ENCODE measurements at regions not wholly inside any gene's neighbourhood (a gene's known extent, or its start where the extent isn't known, plus 50 kb on each side); places are given as distances from the start of the nearest gene placed in this dataset.
A peak's percentile ranks its signal among the peaks of the same experiment; 100 is the strongest.

DNA sequence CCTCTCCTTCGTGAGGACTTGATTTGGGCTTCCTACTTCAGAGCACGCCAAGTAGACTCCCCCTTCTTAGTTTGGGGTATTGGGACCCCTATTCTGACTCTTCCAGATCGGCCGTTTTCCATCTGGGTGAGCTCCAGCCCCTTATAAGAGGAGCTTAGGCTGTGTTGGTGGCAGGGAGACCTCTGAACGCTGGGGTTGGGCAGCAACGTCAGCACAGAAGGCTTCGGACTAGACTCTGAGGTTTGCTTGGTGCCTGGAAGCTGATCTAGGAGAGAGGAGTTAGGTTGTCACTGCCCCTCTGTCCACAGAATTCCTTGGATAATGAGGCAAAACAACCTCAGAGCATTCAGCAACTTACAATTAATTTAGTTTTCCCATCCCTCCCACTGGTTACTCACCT is 99.2 kb upstream of the RTL1 start:
- TF ChIP-seq RCOR1 (IDR thresholded peaks at IDR 0.05; ENCODE audit: insufficient replicate concordance, low read length) (no peak), ELK1 (IDR thresholded peaks at IDR 0.05; ENCODE audit: borderline replicate concordance, low read depth, low read length) (no peak), RFX5 (IDR thresholded peaks at IDR 0.05; ENCODE audit: low read depth, low read length) (no peak), POLR2A (IDR thresholded peaks at IDR 0.05; ENCODE audit: low read depth, low read length) (no peak), MAZ (IDR thresholded peaks at IDR 0.05; ENCODE audit: borderline replicate concordance, low read depth, low read length) (no peak), CHD1 (IDR thresholded peaks at IDR 0.05; ENCODE audit: low read depth, low read length) (no peak), MAFK (IDR thresholded peaks at IDR 0.05; ENCODE audit: low read depth, low read length) (no peak), SMC3 (IDR thresholded peaks at IDR 0.05; ENCODE audit: low read depth, low read length) (no peak), RAD21 (IDR thresholded peaks at IDR 0.05; ENCODE audit: low read length) (no peak), CEBPB (IDR thresholded peaks at IDR 0.05; ENCODE audit: low read depth, low read length) (no peak), FOS (IDR thresholded peaks at IDR 0.05; ENCODE audit: low read depth, low read length) (no peak), MXI1 (IDR thresholded peaks at IDR 0.05; ENCODE audit: borderline replicate concordance, low read depth, low read length) (no peak), BHLHE40 (IDR thresholded peaks at IDR 0.05; ENCODE audit: low read depth, low read length) (no peak), NFE2L2 (IDR thresholded peaks at IDR 0.05; ENCODE audit: low read depth, low read length) (no peak)
- TF ChIP-seq, protein P1, sequence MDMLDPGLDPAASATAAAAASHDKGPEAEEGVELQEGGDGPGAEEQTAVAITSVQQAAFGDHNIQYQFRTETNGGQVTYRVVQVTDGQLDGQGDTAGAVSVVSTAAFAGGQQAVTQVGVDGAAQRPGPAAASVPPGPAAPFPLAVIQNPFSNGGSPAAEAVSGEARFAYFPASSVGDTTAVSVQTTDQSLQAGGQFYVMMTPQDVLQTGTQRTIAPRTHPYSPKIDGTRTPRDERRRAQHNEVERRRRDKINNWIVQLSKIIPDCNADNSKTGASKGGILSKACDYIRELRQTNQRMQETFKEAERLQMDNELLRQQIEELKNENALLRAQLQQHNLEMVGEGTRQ (IDR thresholded peaks at IDR 0.05; ENCODE audit: low read depth, low read length), result no peak
- TF ChIP-seq, protein P2, sequence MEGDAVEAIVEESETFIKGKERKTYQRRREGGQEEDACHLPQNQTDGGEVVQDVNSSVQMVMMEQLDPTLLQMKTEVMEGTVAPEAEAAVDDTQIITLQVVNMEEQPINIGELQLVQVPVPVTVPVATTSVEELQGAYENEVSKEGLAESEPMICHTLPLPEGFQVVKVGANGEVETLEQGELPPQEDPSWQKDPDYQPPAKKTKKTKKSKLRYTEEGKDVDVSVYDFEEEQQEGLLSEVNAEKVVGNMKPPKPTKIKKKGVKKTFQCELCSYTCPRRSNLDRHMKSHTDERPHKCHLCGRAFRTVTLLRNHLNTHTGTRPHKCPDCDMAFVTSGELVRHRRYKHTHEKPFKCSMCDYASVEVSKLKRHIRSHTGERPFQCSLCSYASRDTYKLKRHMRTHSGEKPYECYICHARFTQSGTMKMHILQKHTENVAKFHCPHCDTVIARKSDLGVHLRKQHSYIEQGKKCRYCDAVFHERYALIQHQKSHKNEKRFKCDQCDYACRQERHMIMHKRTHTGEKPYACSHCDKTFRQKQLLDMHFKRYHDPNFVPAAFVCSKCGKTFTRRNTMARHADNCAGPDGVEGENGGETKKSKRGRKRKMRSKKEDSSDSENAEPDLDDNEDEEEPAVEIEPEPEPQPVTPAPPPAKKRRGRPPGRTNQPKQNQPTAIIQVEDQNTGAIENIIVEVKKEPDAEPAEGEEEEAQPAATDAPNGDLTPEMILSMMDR (conservative IDR thresholded peaks at IDR 0.05; ENCODE audit: low read depth, low read length), result no peak
- no CpG with 5 or more reads among the region's 7 CpGs for WGBS, 2 experiments (ENCODE audit: extremely low coverage in 2 of 2, insufficient read length in 1 of 2)
- no peak overlapping the region for H2BK120ac ChIP-seq (ENCODE audit: low read depth, low read length)

More for the DNA sequence above, 99.2 kb upstream of the RTL1 start:
- Histone ChIP-seq H4K8ac (ENCODE audit: low read depth in 2 of 2, low read length in 2 of 2) (no peak overlapping the region), H3K4me2 (ENCODE audit: low read depth, low read length) (no peak overlapping the region), H2BK20ac (ENCODE audit: low read depth, low read length) (no peak overlapping the region), H3K4ac (ENCODE audit: low read depth, low read length) (0 out of 2 replicates have a peak overlapping the region, but pooled peaks have one; percentile 8), H2BK15ac (ENCODE audit: low read depth, low read length) (no peak overlapping the region), H3K14ac (replicated peaks; ENCODE audit: low read depth, low read length) (no peak overlapping the region), H3K4me3 (ENCODE audit: insufficient read depth, low read depth, low read length) (no peak overlapping the region), H3K4me1 (ENCODE audit: control insufficient read depth, insufficient read depth, low read length) (peaks cover 29% of the 10 kb centered on the region), H3K9me1 (ENCODE audit: insufficient read depth, low read length) (peaks cover 35% of the 10 kb centered on the region), H2AFZ (replicated peaks; ENCODE audit: low read length, poor library complexity) (no peak overlapping the region), H2AK5ac (ENCODE audit: low read depth, low read length) (no peak overlapping the region), H3K27ac (ENCODE audit: insufficient read depth, low read length) (no peak overlapping the region), H3K27me3 (ENCODE audit: control insufficient read depth, insufficient read depth, low read length) (no peaks in the 10 kb centered on the region), H4K91ac (ENCODE audit: insufficient read depth, low read depth, low read length) (no peak overlapping the region), H3K9me3 (ENCODE audit: control insufficient read depth, insufficient read depth, low read length) (no peaks in the 10 kb centered on the region), H4K5ac (ENCODE audit: low read depth, low read length) (no peak overlapping the region), H4K20me1 (ENCODE audit: insufficient read depth, low read length) (peaks cover 50% of the 10 kb centered on the region), H3K56ac (ENCODE audit: extremely low read depth, insufficient read depth, low read length) (no peak overlapping the region), H3K23ac (ENCODE audit: low read depth, low read length) (no peak overlapping the region), H3K79me1 (ENCODE audit: low read depth in 1 of 2, low read length in 2 of 2) (peaks cover 6 to 61% of the 10 kb centered on the region in 2 experiments; a peak in 2 of 4 replicates), H3K18ac (ENCODE audit: low read depth, low read length) (no peak overlapping the region), H2BK5ac (ENCODE audit: low read depth, low read length, poor library complexity, severe bottlenecking) (no peak overlapping the region), H3K9ac (ENCODE audit: low read depth, low read length) (no peak overlapping the region), H3K36me3 (ENCODE audit: control insufficient read depth, insufficient read depth, low read length) (peaks cover 37% of the 10 kb centered on the region), H2AK9ac (replicated peaks; ENCODE audit: low read depth, low read length, poor library complexity) (peak overlapping the region; percentile 31)
- dilution Hi-C loops (cut with HindIII; ENCODE audit: low sequenced_read_pairs, unreplicated experiment) (no loop called here), in situ Hi-C loops (cut with MboI; ENCODE audit: low sequenced_read_pairs) (no loop called here), intact Hi-C loops (cut with micrococcal nuclease) (no loop called here)
- BruUV-seq (replicated peaks), result no TSS peak
- no peak for ATAC-seq (ENCODE audit: low read depth)
- DNase-seq, result no peak
- POLR2A ChIA-PET (ENCODE audit: unreplicated experiment), result no interaction called here
- CTCF ChIA-PET, result no interaction called here
